Stomach (tissue), 4 donors: ENCODE measurements at regions not wholly inside any gene's neighbourhood (a gene's known extent, or its start where the extent isn't known, plus 50 kb on each side); places are given as distances from the start of the nearest gene placed in this dataset.

Experiments
- CTCF ChIP-seq, 7 experiments: fragments of 450-650 bp in 4 of 7; fragments of 200-600 bp in 3 of 7; sonication (generic) in 3 of 7; IDR thresholded peaks; one replicate each; pipeline ENCODE4 v1.5.1; 2016 to 2019; ENCODE audit warnings: antibody characterized with exemption in 7 of 7, control low read depth in 2 of 7, mild to moderate bottlenecking in 1 of 7
- EP300 ChIP-seq: sonication (generic); formaldehyde crosslinking; IDR thresholded peaks from one replicate; pipeline ENCODE4 v1.6.1; 2017; ENCODE audit warnings: antibody characterized with exemption
- POLR2A ChIP-seq, 4 donors: fragments of 450-650 bp; IDR thresholded peaks; one replicate each; pipeline ENCODE4 v1.6.1; 2016; ENCODE audit warnings: antibody characterized with exemption in 4 of 4, control low read depth in 2 of 4, mild to moderate bottlenecking in 1 of 4, moderate library complexity in 1 of 4
- POLR2AphosphoS5 ChIP-seq, 3 donors: sonication (generic); formaldehyde crosslinking; IDR thresholded peaks; one replicate each; pipeline ENCODE4 v1.6.1; 2016; ENCODE audit warnings: antibody characterized with exemption in 3 of 3

DNA sequence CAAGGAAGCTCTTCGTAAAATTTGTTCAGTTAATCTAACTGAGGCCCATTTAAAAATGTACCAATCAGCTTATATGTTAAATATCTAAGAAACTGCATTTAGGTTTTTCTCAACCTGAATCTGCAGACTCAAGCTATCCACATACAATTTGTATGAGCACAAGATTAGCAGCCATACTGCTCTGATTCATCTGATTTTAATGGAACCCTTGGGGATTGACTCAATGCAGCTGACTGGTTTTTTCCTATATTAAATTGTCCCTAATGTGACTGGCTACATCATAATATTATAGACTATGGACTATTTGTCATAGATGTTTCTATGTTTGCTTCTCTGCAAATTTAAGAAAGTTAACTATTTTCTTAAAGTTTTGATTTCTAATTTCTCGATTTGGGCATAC is 451.0 kb upstream of the TUSC1 start:
- no peak for TF ChIP-seq CTCF (IDR thresholded peaks at IDR 0.05)
- no peak for TF ChIP-seq POLR2AphosphoS5 (IDR thresholded peaks at IDR 0.05)
- no peak for TF ChIP-seq POLR2A (IDR thresholded peaks at IDR 0.05)
- no peak for TF ChIP-seq EP300
